Fibroblast of the conjunctiva (primary cell): ENCODE measurements at regions not wholly inside any gene's neighbourhood (a gene's known extent, or its start where the extent isn't known, plus 50 kb on each side); places are given as distances from the start of the nearest gene placed in this dataset.

Experiments used
- DNase-seq: peaks from one replicate; pipeline ENCODE4 v3.0.0-alpha.2; 2010; ENCODE audit warnings: low read depth

GRCh38 chr11:130585545-130585944, 137.1 kb downstream of the ADAMTS15 start:
- no peak for DNase-seq

GRCh38 chr11:130587658-130588057, 139.2 kb downstream of the ADAMTS15 start:
- no peak for DNase-seq

- DNase-seq, result no peak
Observed at GRCh38 chr11:130588471-130588870, 140.0 kb downstream of the ADAMTS15 start.

GRCh38 chr11:130592056-130592455, 143.6 kb downstream of the ADAMTS15 start:
- no peak for DNase-seq

GRCh38 chr11:130593064-130593463, 144.6 kb downstream of the ADAMTS15 start:
- DNase-seq, result no peak

GRCh38 chr11:130598433-130598832, 150.0 kb downstream of the ADAMTS15 start:
- DNase-seq, result no peak

- no peak for DNase-seq
Observed at GRCh38 chr11:130599073-130599654, 150.7 kb downstream of the ADAMTS15 start.

- DNase-seq, result no peak
Observed at GRCh38 chr11:130600139-130600538, 151.7 kb downstream of the ADAMTS15 start.

GRCh38 chr11:130600616-130601015, 152.2 kb downstream of the ADAMTS15 start:
- DNase-seq, result no peak

- peak; percentile 81 for DNase-seq
Observed at GRCh38 chr11:130601141-130601540, 152.7 kb downstream of the ADAMTS15 start.

- no peak for DNase-seq
Observed at GRCh38 chr11:130601764-130602460, 153.5 kb downstream of the ADAMTS15 start.

GRCh38 chr11:130602641-130603334, 154.3 kb downstream of the ADAMTS15 start:
- no peak for DNase-seq

- DNase-seq, result no peak
Observed at GRCh38 chr11:130603335-130603906, 155.0 kb downstream of the ADAMTS15 start.

GRCh38 chr11:130604606-130605005, 156.2 kb downstream of the ADAMTS15 start:
- no peak for DNase-seq

GRCh38 chr11:130606178-130606577, 157.7 kb downstream of the ADAMTS15 start:
- DNase-seq, result no peak

- peak; percentile 71 for DNase-seq
Observed at GRCh38 chr11:130606781-130607511, 158.5 kb downstream of the ADAMTS15 start.

GRCh38 chr11:130608287-130608686, 159.8 kb downstream of the ADAMTS15 start:
- no peak for DNase-seq

- DNase-seq, result peak; percentile 79
Observed at GRCh38 chr11:130609121-130610035, 160.9 kb downstream of the ADAMTS15 start.

- DNase-seq, result no peak
Observed at GRCh38 chr11:130611791-130612251, 163.4 kb downstream of the ADAMTS15 start.

GRCh38 chr11:130612291-130612851, 163.9 kb downstream of the ADAMTS15 start:
- DNase-seq, result no peak

GRCh38 chr11:130613396-130613795, 165.0 kb downstream of the ADAMTS15 start:
- DNase-seq, result no peak
